GM06990 (cell line): ENCODE measurements at regions not wholly inside any gene's neighbourhood (a gene's known extent, or its start where the extent isn't known, plus 50 kb on each side); places are given as distances from the start of the nearest gene placed in this dataset.

Experiments used
- DNase-seq: peaks from one replicate; pipeline ENCODE4 v3.0.0-alpha.2; 2011; ENCODE audit not compliant: insufficient read length; ENCODE audit errors: extremely low read depth
- H3K27me3 ChIP-seq: replicated peaks from 2 replicates; pipeline ENCODE4 v1.6.0; 2011; ENCODE audit warnings: low read length; ENCODE audit not compliant: control insufficient read depth, insufficient read depth
- H3K36me3 ChIP-seq: 2 replicates; pipeline ENCODE4 v1.5.1; 2011; ENCODE audit warnings: low read length; ENCODE audit not compliant: control insufficient read depth, insufficient read depth
- H3K4me3 ChIP-seq: replicated peaks from 2 replicates; pipeline ENCODE4 v1.5.1; 2011; ENCODE audit warnings: low read depth, mild to moderate bottlenecking, control low read depth, low read length
- CTCF ChIP-seq: IDR thresholded peaks from 2 replicates; pipeline ENCODE4 v1.5.1; 2011; ENCODE audit warnings: low read length, control low read depth, mild to moderate bottlenecking, inconsistent platforms; ENCODE audit not compliant: insufficient read depth, poor library complexity, severe bottlenecking

GRCh38 chr9:12955510-12956163 is 180.8 kb downstream of the LURAP1L start:
- H3K4me3 ChIP-seq: no peak overlapping the region
- H3K36me3 ChIP-seq: no peaks in the 10 kb centered on the region
- no peak for DNase-seq
- no peak for TF ChIP-seq CTCF
- H3K27me3 ChIP-seq: no peaks in the 10 kb centered on the region

GRCh38 chr9:12956261-12956660 is 181.4 kb downstream of the LURAP1L start:
- no peaks in the 10 kb centered on the region for H3K27me3 ChIP-seq
- TF ChIP-seq CTCF: no peak
- H3K4me3 ChIP-seq: no peak overlapping the region
- no peak for DNase-seq
- H3K36me3 ChIP-seq: no peaks in the 10 kb centered on the region

DNA sequence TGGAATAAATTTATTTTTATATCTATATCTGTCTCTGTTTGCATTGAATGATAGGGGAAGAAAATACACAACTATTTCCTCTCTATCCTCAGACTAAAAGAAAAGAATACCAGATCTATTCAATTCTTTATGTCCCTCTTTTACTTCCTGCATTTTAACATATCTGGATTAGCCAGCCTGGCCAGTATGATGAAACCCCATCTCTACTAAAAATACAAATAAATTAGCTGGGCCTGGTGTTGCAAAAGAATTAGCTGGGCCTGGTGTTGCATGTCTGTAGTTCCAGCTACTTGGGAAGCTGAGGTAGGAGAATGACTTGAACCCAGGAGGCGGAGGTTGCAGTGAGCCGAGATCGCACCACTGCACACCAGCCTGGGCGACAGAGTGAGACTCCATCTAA is 182.0 kb downstream of the LURAP1L start:
- TF ChIP-seq CTCF: no peak
- Histone ChIP-seq H3K27me3 (no peaks in the 10 kb centered on the region), H3K4me3 (no peak overlapping the region), H3K36me3 (no peaks in the 10 kb centered on the region)
- DNase-seq: no peak

- Histone ChIP-seq H3K27me3 (no peaks in the 10 kb centered on the region), H3K4me3 (no peak overlapping the region), H3K36me3 (no peaks in the 10 kb centered on the region)
- no peak for TF ChIP-seq CTCF
- DNase-seq: no peak
Observed at GRCh38 chr9:12958279-12958678, 183.5 kb downstream of the LURAP1L start.

DNA sequence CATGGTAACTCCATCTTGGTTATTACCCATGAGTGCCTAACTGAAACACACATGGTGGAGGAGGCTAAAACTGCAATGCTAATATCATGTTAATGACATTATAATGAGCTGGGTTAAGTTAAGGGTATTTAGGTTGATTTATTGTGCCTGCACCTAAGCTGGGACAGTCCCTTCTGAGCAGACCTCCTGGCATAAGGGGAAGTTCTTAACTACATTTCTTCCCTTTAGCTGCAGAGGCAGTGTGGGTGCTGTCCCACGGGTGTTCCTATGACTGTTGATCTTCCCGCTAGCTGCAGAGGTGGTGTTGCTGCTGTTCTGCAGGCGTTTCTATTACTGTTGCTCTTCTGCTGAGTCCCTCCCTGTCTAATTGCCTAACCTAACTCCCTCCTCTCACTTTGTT is 183.9 kb downstream of the LURAP1L start:
- no peak for TF ChIP-seq CTCF
- no peaks in the 10 kb centered on the region for H3K36me3 ChIP-seq
- DNase-seq: no peak
- H3K4me3 ChIP-seq: no peak overlapping the region
- no peaks in the 10 kb centered on the region for H3K27me3 ChIP-seq
